Neuronal stem cell (in vitro differentiated cells): ENCODE measurements at regions not wholly inside any gene's neighbourhood (a gene's known extent, or its start where the extent isn't known, plus 50 kb on each side); places are given as distances from the start of the nearest gene placed in this dataset.

Experiments
- DNase-seq: peaks from one replicate; pipeline ENCODE4 v3.0.0-alpha.2; 2013; ENCODE audit warnings: low spot score
- H2AFZ ChIP-seq: one replicate; pipeline ENCODE4 v1.6.1; 2013; ENCODE audit warnings: mild to moderate bottlenecking, low read length, inconsistent platforms
- H2AK5ac ChIP-seq: 2 replicates; pipeline ENCODE4 v1.6.1; 2013; ENCODE audit warnings: low read depth, mild to moderate bottlenecking, inconsistent platforms, low read length, moderate library complexity, mixed read lengths
- H2BK120ac ChIP-seq: 2 replicates; pipeline ENCODE4 v1.6.1; 2013; ENCODE audit warnings: low read depth, mild to moderate bottlenecking, inconsistent platforms, low read length, moderate library complexity, mixed read lengths
- H2BK12ac ChIP-seq: one replicate; pipeline ENCODE4 v1.6.1; 2013; ENCODE audit warnings: low read length, inconsistent platforms
- H2BK15ac ChIP-seq: 2 replicates; pipeline ENCODE4 v1.6.1; 2013; ENCODE audit warnings: mild to moderate bottlenecking, low read length, inconsistent platforms, mixed read lengths
- H2BK5ac ChIP-seq: one replicate; pipeline ENCODE4 v1.6.1; 2013; ENCODE audit warnings: inconsistent platforms, mild to moderate bottlenecking, low read length, moderate library complexity
- H3K14ac ChIP-seq: one replicate; pipeline ENCODE4 v1.6.1; 2013; ENCODE audit warnings: low read length, inconsistent platforms
- H3K18ac ChIP-seq: 2 replicates; pipeline ENCODE4 v1.6.1; 2013; ENCODE audit warnings: low read length, inconsistent platforms
- H3K23ac ChIP-seq: 2 replicates; pipeline ENCODE4 v1.6.1; 2013; ENCODE audit warnings: low read depth, mild to moderate bottlenecking, mixed read lengths, low read length, inconsistent platforms; ENCODE audit not compliant: poor library complexity
- H3K27ac ChIP-seq: replicated peaks from 3 replicates; pipeline ENCODE4 v1.5.1; 2013; ENCODE audit warnings: low read length, inconsistent platforms
- H3K27me3 ChIP-seq, 3 experiments: 2 replicates each; pipeline ENCODE4 v1.6.1; 2013; ENCODE audit warnings: low read length in 3 of 3, mild to moderate bottlenecking in 2 of 3, inconsistent platforms in 1 of 3, low read depth in 1 of 3, mixed read lengths in 1 of 3, moderate library complexity in 1 of 3; ENCODE audit not compliant: control insufficient read depth in 3 of 3, insufficient read depth in 3 of 3
- H3K36me3 ChIP-seq, 2 donors: replicated peaks in 1 of 2; 2 replicates each; pipeline ENCODE4 v1.6.1; 2013; ENCODE audit warnings: low read length in 2 of 2; ENCODE audit not compliant: control insufficient read depth in 2 of 2, insufficient read depth in 2 of 2
- H3K4ac ChIP-seq: 2 replicates; pipeline ENCODE4 v1.6.1; 2013; ENCODE audit warnings: inconsistent platforms, mild to moderate bottlenecking, low read length, moderate library complexity
- H3K4me1 ChIP-seq, 2 donors: 1 replicate in 1 of 2; 2 replicates in 1 of 2; pipeline ENCODE4 v1.6.1; 2013; ENCODE audit warnings: low read length in 2 of 2, low read depth in 1 of 2; ENCODE audit not compliant: control insufficient read depth in 2 of 2, insufficient read depth in 1 of 2
- H3K4me2 ChIP-seq: one replicate; pipeline ENCODE4 v1.6.1; 2013; ENCODE audit warnings: mild to moderate bottlenecking, low read length, inconsistent platforms; ENCODE audit not compliant: insufficient read depth, poor library complexity, severe bottlenecking
- H3K4me3 ChIP-seq, 2 donors: 2 replicates each; pipeline ENCODE4 v1.5.1; 2013; ENCODE audit warnings: low read length in 2 of 2, mild to moderate bottlenecking in 2 of 2, inconsistent platforms in 1 of 2, moderate library complexity in 1 of 2
- H3K79me1 ChIP-seq: one replicate; pipeline ENCODE4 v1.6.1; 2013; ENCODE audit warnings: low read depth, mild to moderate bottlenecking, inconsistent platforms, low read length, moderate library complexity
- H3K9ac ChIP-seq: one replicate; pipeline ENCODE4 v1.6.1; 2013; ENCODE audit warnings: mild to moderate bottlenecking, low read depth, low read length, inconsistent platforms; ENCODE audit not compliant: poor library complexity
- H3K9me3 ChIP-seq, 2 donors: replicated peaks in 1 of 2; 2 replicates each; pipeline versions ENCODE3 to v1.6.1; 2013; ENCODE audit warnings: low read length in 2 of 2, mild to moderate bottlenecking in 2 of 2, inconsistent platforms in 1 of 2, low read depth in 1 of 2, mixed read lengths in 1 of 2, moderate library complexity in 1 of 2; ENCODE audit not compliant: control insufficient read depth in 2 of 2, insufficient read depth in 1 of 2
- H4K8ac ChIP-seq: one replicate; pipeline ENCODE4 v1.6.1; 2013; ENCODE audit warnings: low read depth, mild to moderate bottlenecking, inconsistent platforms, low read length, moderate library complexity
- H4K91ac ChIP-seq: one replicate; pipeline ENCODE4 v1.6.1; 2013; ENCODE audit warnings: low read length, low read depth, mild to moderate bottlenecking, inconsistent platforms; ENCODE audit not compliant: poor library complexity
- WGBS, 2 donors: extraction: QIAGEN DNeasy Blood & Tissue Kit; methylation state at CpG; one replicate each; pipeline ENCODE4 v1.1.7; 2013; ENCODE audit warnings: missing lambda C conversion rate in 2 of 2, mixed read lengths in 1 of 2; ENCODE audit not compliant: insufficient read length in 2 of 2, insufficient replicate concordance in 1 of 2; ENCODE audit errors: extremely low coverage in 2 of 2; 5-methylcytosine and 5-hydroxymethylcytosine counted together

- Histone ChIP-seq H3K27me3 (no peaks in the 10 kb centered on the region), H3K23ac (no peak overlapping the region), H2BK5ac (no peak overlapping the region), H3K9ac (no peak overlapping the region), H3K27ac (no peak overlapping the region), H3K36me3 (no peaks in the 10 kb centered on the region), H2BK120ac (no peak overlapping the region), H3K9me3 (peaks cover 0 to 5% of the 10 kb centered on the region in 2 donors), H3K4me3 (no peak overlapping the region), H2AK5ac (no peak overlapping the region), H3K4me1 (peaks cover 0 to 2% of the 10 kb centered on the region in 2 donors), H3K4me2 (no peak overlapping the region), H3K18ac (no peak overlapping the region), H3K4ac (no peak overlapping the region), H2BK15ac (no peak overlapping the region), H4K8ac (no peak overlapping the region), H3K14ac (no peak overlapping the region), H4K91ac (no peak overlapping the region), H2BK12ac (no peak overlapping the region), H3K79me1 (no peaks in the 10 kb centered on the region), H2AFZ (no peak overlapping the region)
- no peak for DNase-seq
- no CpG with 5 or more reads among the region's 3 CpGs for WGBS, 2 donors
Measured at GRCh38 chr2:147524912-147525311, 319.9 kb upstream of the ACVR2A start.

- Histone ChIP-seq H4K91ac (no peak overlapping the region), H3K4ac (no peak overlapping the region), H2AFZ (no peak overlapping the region), H2BK12ac (no peak overlapping the region), H3K23ac (no peak overlapping the region), H3K36me3 (no peaks in the 10 kb centered on the region), H3K18ac (no peak overlapping the region), H3K4me2 (no peak overlapping the region), H3K9ac (no peak overlapping the region), H3K27me3 (no peaks in the 10 kb centered on the region), H4K8ac (no peak overlapping the region), H3K9me3 (peaks cover 0 to 5% of the 10 kb centered on the region in 2 donors), H3K4me1 (no peaks in the 10 kb centered on the region), H2AK5ac (no peak overlapping the region), H3K4me3 (no peak overlapping the region), H3K27ac (no peak overlapping the region), H3K14ac (no peak overlapping the region), H2BK5ac (no peak overlapping the region), H2BK15ac (no peak overlapping the region), H3K79me1 (no peaks in the 10 kb centered on the region), H2BK120ac (no peak overlapping the region)
- no peak for DNase-seq
Measured at GRCh38 chr2:147523415-147523814, 321.4 kb upstream of the ACVR2A start.

GRCh38 chr2:147521936-147522335, 322.9 kb upstream of the ACVR2A start:
- WGBS, 2 donors, result no CpG with 5 or more reads among the region's 3 CpGs
- Histone ChIP-seq H2AK5ac (no peak overlapping the region), H3K4me3 (no peak overlapping the region), H3K9me3 (peaks cover 1 to 5% of the 10 kb centered on the region in 2 donors), H3K4ac (no peak overlapping the region), H2BK12ac (no peak overlapping the region), H2BK120ac (no peak overlapping the region), H3K23ac (no peak overlapping the region), H3K14ac (no peak overlapping the region), H3K79me1 (no peaks in the 10 kb centered on the region), H3K18ac (no peak overlapping the region), H3K27me3 (no peaks in the 10 kb centered on the region), H4K8ac (no peak overlapping the region), H3K36me3 (no peaks in the 10 kb centered on the region), H3K4me1 (no peaks in the 10 kb centered on the region), H3K9ac (no peak overlapping the region), H4K91ac (no peak overlapping the region), H2BK15ac (no peak overlapping the region), H2AFZ (no peak overlapping the region), H3K27ac (no peak overlapping the region), H3K4me2 (no peak overlapping the region), H2BK5ac (no peak overlapping the region)
- DNase-seq, result no peak

- no peak for DNase-seq
- peaks cover 1 to 5% of the 10 kb centered on the region in 2 donors for H3K9me3 ChIP-seq
Measured at GRCh38 chr2:147520817-147521216, 324.0 kb upstream of the ACVR2A start.

More at GRCh38 chr2:147520817-147521216, 324.0 kb upstream of the ACVR2A start:
- H2BK120ac ChIP-seq, result no peak overlapping the region
- no peak overlapping the region for H3K14ac ChIP-seq
- H2AK5ac ChIP-seq, result no peak overlapping the region
- H3K27me3 ChIP-seq, result no peaks in the 10 kb centered on the region
- H3K4me3 ChIP-seq, result no peak overlapping the region
- no peak overlapping the region for H3K27ac ChIP-seq
- no peaks in the 10 kb centered on the region for H3K79me1 ChIP-seq
- H4K91ac ChIP-seq, result no peak overlapping the region
- no peak overlapping the region for H2BK12ac ChIP-seq
- no peak overlapping the region for H3K4me2 ChIP-seq
- no peak overlapping the region for H4K8ac ChIP-seq
- no peak overlapping the region for H3K9ac ChIP-seq
- no peaks in the 10 kb centered on the region for H3K4me1 ChIP-seq
- no peaks in the 10 kb centered on the region for H3K36me3 ChIP-seq
- H2BK5ac ChIP-seq, result no peak overlapping the region
- no peak overlapping the region for H3K4ac ChIP-seq
- no CpG with 5 or more reads among the region's 3 CpGs for WGBS, 2 donors
- no peak overlapping the region for H2AFZ ChIP-seq
- H3K18ac ChIP-seq, result no peak overlapping the region
- H2BK15ac ChIP-seq, result no peak overlapping the region
- no peak overlapping the region for H3K23ac ChIP-seq
